ENCODE measurements at regions not wholly inside any gene's neighbourhood (a gene's known extent, or its start where the extent isn't known, plus 50 kb on each side); places are given as distances from the start of the nearest gene placed in this dataset.
A peak's percentile ranks its signal among the peaks of the same experiment; 100 is the strongest.

- DNase-seq, result no peak
Measured at GRCh38 chr4:53805291-53805690, 214.0 kb upstream of the LNX1 start.

- DNase-seq, result peak; percentile 4
Measured at GRCh38 chr4:53804719-53805118, 213.4 kb upstream of the LNX1 start.

- DNase-seq, result no peak
Measured at GRCh38 chr4:53802500-53802899, 211.2 kb upstream of the LNX1 start.

- no peak for DNase-seq
Measured at GRCh38 chr4:53801373-53801772, 210.1 kb upstream of the LNX1 start.

- DNase-seq, result no peak
Measured at GRCh38 chr4:53800741-53801140, 209.5 kb upstream of the LNX1 start.

- no peak for DNase-seq
Measured at GRCh38 chr4:53793096-53793495, 201.8 kb upstream of the LNX1 start.

- no peak for DNase-seq
Measured at GRCh38 chr4:53790286-53790685, 199.0 kb upstream of the LNX1 start.

GRCh38 chr4:53788621-53789020, 197.3 kb upstream of the LNX1 start:
- DNase-seq, result no peak

- DNase-seq, result no peak
Measured at GRCh38 chr4:53788011-53788410, 196.7 kb upstream of the LNX1 start.

GRCh38 chr4:53786632-53787031, 195.3 kb upstream of the LNX1 start:
- DNase-seq, result no peak

- DNase-seq, result no peak
Measured at GRCh38 chr4:53785996-53786395, 194.7 kb upstream of the LNX1 start.

GRCh38 chr4:53784112-53784511, 192.8 kb upstream of the LNX1 start:
- DNase-seq, result no peak

- no peak for DNase-seq
Measured at GRCh38 chr4:53783208-53783859, 192.0 kb upstream of the LNX1 start.

GRCh38 chr4:53782458-53782845, 191.2 kb upstream of the LNX1 start:
- no peak for DNase-seq

GRCh38 chr4:53781629-53782457, 190.6 kb upstream of the LNX1 start:
- no peak for DNase-seq

GRCh38 chr4:53780736-53781400, 189.6 kb upstream of the LNX1 start:
- no peak for DNase-seq

- DNase-seq, result no peak
Measured at GRCh38 chr4:53779025-53779424, 187.7 kb upstream of the LNX1 start.

GRCh38 chr4:53778155-53778554, 186.9 kb upstream of the LNX1 start:
- DNase-seq, result no peak

- no peak for DNase-seq
Measured at GRCh38 chr4:53777244-53777984, 186.1 kb upstream of the LNX1 start.

GRCh38 chr4:53776141-53776540, 184.9 kb upstream of the LNX1 start:
- no peak for DNase-seq

GRCh38 chr4:53775381-53775780, 184.1 kb upstream of the LNX1 start:
- no peak for DNase-seq

- DNase-seq, result no peak
Measured at GRCh38 chr4:53771326-53771725, 180.0 kb upstream of the LNX1 start.

- no peak for DNase-seq
Measured at GRCh38 chr4:53767482-53767881, 176.2 kb upstream of the LNX1 start.

Measured in CD4-positive, alpha-beta T cell treated with Interleukin-4 for 4 hours (primary cell).